Stimulated activated CD4-positive, alpha-beta T cell treated with anti-CD3 and anti-CD28 coated beads, Interleukin-1b, Interleukin-23, amount 100 ng/mL, for 4 hours (primary cell): ENCODE measurements at regions not wholly inside any gene's neighbourhood (a gene's known extent, or its start where the extent isn't known, plus 50 kb on each side); places are given as distances from the start of the nearest gene placed in this dataset.

Experiments
- DNase-seq, 2 donors: peaks; one replicate each; pipeline ENCODE4 v3.0.0-alpha.2; 2020; ENCODE audit warnings: low read depth in 2 of 2

DNA sequence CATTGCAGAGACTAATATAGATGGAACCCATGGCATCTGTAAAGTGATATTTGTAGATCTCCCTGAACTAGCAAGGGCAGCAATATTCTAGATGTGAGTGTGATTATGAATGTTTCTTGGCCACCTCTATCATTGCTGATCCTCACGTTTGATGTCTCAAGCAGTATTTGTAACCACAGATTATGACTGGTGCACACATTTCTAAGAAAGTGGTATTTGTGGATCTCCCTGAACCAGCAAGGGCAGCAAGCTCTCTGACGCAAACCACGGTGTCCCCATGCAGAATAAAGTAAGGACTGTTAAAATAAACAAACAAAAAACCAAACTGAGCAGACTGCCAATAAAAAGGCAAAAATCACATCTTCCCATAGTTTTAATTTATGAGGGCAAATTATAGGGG, 301.3 kb downstream of the CSNK1G3 start:
- DNase-seq: no peak

DNA sequence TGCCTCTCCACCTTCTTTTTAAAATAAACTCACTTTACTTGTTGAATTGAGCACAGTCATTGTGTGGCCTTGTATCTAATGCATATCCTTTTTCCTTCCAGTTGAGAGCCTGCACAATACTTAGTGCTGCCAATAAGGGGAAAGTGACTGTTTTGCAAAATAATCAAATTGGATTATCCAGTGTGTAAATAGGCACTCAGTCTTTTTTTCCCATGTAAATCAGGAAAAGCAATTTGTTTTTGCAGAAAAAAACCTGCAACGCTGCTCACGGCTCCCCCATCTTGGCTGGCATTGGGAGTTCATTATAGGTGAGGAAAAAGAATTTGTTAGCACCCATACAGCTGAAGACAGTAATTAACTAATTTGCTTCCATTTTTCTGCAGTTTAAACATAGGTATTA, 299.9 kb downstream of the CSNK1G3 start:
- no peak for DNase-seq

- DNase-seq: no peak
These were observed 298.9 kb downstream of the CSNK1G3 start for GRCh38 chr5:123810746-123811340.

GRCh38 chr5:123810253-123810652, 298.3 kb downstream of the CSNK1G3 start:
- DNase-seq: no peak

GRCh38 chr5:123809594-123810221, 297.7 kb downstream of the CSNK1G3 start:
- DNase-seq: no peak

DNA sequence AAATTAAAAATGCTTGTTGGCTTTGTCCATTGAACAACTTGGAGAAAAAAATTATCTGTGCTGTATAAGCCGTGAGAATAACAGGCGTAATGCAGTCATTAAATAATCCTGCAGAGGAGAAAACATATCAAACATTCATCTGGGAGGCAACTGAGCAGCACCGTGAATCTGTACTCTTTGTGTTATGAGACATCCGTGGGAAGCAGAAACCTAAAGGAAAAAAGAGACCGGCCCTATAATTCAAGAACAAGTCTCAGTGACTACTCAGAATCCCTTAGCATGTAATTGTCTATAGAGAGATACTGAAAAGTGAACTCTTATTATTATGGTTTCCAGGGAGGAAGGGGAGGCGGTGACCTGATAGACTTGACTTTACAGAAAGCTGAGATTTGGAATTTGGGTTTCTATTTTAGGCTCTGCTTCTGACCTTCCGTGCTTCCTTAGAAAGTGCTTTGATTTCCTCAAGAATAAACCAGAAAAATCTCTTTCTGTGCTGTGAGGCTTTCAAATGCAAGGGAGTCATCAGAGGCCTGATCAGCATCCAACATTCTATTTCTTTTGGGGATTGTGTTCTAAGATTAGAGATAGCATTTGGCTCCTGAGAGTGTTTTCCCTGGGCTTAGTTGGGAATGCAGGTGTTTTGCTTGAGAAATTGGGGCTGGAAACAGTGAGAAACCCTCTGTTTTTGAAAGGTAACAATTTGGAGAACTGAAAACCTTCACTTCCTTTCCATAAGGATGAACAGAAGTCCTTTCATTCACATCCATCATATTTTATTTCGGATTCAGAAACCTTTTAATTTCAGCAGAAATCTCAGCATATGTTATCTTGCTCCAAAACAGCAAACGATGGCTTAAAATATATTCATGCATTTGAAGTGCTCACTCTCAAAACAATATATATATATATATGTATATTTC, 296.7 kb downstream of the CSNK1G3 start:
- DNase-seq: no peak

- no peak for DNase-seq
These were observed 295.4 kb downstream of the CSNK1G3 start for GRCh38 chr5:123807177-123807945.

DNA sequence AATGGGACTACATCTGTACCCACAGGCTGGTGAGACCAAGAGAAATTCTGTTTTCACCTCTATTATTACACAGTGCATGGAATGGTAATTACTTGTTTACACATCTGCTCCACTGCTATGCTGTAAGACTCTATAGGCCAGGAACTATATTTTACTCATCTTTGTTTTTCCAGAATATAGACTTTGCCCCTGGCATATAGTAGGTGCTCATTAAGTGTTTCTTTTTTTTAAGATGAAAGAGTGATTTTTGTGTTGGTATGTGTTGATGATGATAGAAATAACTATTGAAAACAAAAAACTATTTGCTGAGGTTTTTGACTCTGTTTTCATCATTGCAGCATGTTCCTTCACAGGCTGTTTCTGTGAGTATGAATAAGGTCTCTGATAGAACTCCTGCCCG, 294.7 kb downstream of the CSNK1G3 start:
- DNase-seq: no peak

GRCh38 chr5:123805300-123805699, 293.3 kb downstream of the CSNK1G3 start:
- no peak for DNase-seq

DNA sequence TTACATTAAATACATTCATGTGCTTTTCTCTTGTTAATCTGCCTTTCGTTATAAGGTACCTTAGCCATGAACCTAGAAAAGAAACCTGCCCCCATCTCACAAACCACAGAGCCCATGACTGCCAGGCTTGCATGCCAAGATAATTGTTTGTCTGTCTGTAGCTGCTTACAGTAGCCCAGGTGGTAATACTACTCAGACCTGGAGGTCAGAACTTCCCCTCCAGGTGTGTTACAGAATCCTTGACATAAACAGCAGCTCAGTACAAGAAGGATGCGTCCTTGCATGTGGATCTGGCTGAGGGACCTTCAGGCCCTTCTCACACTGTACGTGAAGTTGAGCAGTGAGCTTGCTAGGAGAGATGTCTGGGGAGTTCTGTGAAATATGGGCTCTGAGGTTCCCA, 291.4 kb downstream of the CSNK1G3 start:
- no peak for DNase-seq

GRCh38 chr5:123802298-123802951, 290.4 kb downstream of the CSNK1G3 start:
- no peak for DNase-seq

GRCh38 chr5:123800640-123801039, 288.7 kb downstream of the CSNK1G3 start:
- no peak for DNase-seq

DNA sequence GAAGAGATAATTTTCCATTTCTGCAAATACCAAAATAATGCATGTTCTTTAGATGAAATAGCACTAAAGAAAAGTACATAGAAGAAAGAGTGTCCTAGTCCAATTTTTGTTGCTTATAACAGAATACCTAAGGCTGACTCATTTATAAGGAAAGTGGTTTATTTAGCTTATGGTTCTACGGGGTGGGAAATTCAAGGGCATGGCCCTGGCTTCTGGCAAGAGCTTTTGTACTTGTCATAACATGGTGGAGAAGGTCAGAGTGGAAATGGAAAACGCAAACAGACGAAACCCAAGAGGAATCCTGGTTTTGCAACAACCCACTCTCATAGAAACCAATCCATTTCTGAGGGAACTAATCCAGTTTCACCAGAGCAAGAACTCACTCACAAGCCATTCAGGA, 283.7 kb downstream of the CSNK1G3 start:
- no peak for DNase-seq

DNA sequence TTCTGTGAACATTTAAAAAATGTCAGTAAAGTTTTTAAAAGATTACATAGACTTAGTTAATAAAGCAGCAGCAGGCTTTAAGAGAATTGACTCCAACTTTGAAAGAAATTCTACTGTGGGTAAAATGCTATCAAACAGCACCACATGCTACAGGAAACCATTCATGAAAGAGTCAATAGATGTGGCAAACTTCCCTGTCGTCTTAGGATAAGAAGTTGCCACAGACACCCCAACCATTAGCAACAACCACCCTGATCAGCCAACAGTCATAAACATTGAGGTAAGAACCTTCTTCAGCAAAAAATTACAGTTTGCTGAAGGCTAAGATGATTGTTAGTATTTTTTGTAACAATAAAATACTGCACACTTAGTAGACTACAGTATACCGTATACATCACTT, 278.2 kb downstream of the CSNK1G3 start:
- DNase-seq: no peak

- DNase-seq: no peak
These were observed 275.7 kb downstream of the CSNK1G3 start for GRCh38 chr5:123787635-123788034.

DNA sequence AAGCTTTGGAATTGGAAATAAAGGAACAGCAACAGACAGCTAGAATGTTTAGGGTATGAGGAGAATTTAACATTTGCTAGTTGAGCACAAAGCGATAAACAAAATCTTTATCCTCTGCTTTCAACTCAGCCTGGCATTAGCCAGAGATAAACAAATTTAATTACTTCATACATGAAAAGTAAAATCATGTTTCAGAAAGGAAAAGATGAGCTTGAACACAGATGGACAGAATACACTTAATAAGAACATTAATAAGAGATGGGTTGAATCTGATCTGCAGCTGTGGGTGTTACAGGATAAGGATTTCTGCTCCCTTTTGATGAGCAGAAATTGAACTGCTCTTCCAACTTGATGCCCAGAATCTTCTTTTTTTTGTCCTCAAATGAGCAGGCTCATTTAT, 275.2 kb downstream of the CSNK1G3 start:
- no peak for DNase-seq

DNA sequence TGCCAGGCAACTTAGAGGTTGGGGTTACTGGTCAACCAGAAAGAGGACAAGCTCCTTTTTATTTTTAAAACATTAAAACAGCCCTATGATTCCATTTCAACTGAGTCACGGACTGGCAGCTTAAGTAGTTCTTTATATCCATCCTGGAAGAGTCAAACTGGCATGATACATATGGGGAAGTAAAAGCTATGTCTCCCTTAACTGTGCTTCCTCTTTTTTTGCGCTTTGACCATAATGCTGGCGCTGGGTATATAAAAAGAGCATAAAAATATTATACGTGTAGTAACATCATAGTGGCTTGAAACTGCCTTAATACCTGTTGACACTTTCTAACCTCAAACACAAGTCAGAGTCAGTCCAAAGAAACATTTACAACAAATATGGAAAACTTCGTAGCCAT, 274.4 kb downstream of the CSNK1G3 start:
- DNase-seq: no peak

DNA sequence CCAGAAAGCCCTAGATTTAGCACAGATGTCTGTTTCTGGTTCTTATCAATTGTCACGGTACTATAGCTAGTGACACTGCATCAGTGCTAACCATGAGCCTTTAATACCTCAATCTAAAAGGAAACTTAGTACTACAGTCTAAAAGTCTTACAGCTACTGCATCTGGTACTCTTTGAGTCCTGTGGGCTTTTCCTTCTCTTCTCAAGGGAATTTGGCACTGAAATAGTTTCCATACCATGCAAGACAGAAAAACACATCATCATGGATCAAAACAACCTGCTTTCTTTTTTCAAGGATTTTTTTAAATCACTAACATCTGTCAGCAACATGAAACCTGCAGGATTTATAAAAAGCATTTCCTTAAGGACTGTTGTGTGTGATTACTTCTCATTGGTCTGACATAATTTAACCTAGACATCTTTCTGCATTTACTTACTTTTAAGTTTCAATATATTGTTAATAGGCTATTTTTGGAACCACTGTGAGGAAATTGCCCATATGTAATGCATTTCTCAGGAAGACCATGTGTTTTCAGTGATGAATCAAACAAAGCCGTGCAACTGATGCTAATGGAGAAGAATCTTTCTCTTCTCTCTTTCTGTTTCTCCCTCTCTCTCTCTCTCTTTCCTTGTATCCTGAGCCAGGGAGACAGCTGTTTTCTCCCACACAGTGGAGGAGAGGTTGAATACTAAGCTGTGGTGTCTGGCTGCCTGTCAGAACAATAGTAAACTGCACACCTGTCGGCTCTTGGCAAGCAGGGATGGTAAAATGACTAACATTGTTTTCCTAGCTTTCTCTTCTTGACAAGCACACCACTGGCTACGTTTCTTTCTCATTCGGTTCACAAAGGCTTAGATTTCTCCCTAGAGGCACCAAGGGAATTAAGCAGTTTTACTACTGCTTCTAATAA, 273.4 kb downstream of the CSNK1G3 start:
- DNase-seq: no peak

- DNase-seq: no peak
These were observed 271.4 kb downstream of the CSNK1G3 start for GRCh38 chr5:123783421-123783820.

DNA sequence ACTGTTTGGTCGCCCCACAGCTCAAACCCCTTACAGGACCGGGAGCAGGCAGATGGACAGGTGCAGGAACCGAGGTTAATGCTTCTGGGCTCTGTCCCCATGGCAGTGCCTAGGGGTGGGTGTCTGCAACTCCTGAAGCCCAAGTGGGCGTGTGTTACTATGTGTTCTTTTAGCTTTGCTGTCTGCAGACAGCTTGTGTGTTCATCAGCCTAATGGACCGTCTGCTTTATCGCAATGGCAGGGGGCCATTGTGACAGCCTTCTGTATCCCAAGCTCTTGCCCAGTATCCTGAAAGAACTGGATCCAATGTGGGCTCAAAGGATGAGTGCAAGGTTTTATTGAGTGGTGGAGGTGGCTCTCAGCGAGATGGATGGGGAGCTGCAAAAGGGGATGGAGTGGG, 266.7 kb downstream of the CSNK1G3 start:
- no peak for DNase-seq

DNA sequence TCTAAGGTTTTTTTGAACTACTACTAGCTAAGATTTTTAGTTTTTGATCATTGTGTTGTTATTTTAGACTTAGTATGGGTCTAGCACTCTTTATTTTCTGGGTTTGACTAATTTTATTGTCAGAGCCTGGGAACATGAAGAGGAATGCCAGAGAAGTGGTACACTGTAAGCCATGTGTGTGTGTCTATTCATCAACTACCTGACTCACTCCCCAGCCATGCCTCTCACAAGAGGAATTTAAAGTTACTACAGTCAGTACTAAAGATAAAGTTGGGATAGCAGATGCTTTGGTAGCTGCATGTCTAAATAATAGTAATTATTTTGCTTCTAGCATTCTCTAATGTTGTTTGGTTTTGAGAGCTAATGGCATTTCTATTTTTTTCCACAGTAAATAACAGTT, 264.8 kb downstream of the CSNK1G3 start:
- DNase-seq: no peak
